NCI-H1694 treated with DMSO at 0.1 percent for 48 hours (cell line): ENCODE measurements at regions not wholly inside any gene's neighbourhood (a gene's known extent, or its start where the extent isn't known, plus 50 kb on each side); places are given as distances from the start of the nearest gene placed in this dataset.
A peak's percentile ranks its signal among the peaks of the same experiment; 100 is the strongest.

ENCODE experiments used
- DNase-seq: peaks from one replicate; lab custom pipeline; 2025; lab: John Stamatoyannopoulos, UW

DNA sequence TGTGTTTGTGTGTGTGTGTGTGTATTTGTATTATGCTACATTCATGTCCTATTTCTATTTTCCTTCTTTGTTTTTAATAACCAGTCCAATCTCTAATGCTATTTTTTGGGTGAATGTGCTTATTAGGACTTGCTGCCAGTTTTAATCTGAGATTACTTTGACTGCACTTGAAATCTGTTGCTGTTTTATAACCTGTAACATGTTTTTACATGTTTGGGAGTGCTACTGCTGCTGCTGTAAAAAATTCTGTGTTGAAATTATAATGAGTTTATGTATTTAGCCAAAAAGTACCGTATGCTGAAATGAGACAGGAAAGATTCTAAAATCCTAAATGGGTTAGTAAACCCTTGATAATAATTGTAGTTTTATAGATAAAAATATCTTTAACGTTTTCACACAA is 104.7 kb upstream of the SSBP2 start:
- DNase-seq: peak; percentile 94

GRCh38 chr5:81854915-81855314 is 104.0 kb upstream of the SSBP2 start:
- peak; percentile 92 for DNase-seq

DNA sequence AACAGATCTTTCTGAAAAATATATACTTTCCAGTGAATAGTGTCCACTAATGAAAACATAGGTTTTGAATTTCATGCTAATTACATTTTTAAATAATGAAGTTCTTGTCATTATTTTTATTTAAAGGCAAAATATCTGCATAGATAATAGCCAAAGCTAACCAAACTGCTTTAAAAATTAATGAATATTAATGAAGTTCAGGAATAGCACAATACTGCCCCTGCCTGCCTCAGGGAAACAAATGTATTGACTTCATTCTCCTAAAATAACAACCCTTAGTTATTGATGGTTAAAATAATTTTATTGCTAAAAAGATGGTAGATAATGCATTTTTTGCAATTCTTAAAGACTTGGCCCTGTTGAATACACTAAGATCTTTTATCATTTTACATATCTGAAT is 103.6 kb upstream of the SSBP2 start:
- peak; percentile 72 for DNase-seq

GRCh38 chr5:81853030-81853357 is 102.1 kb upstream of the SSBP2 start:
- DNase-seq: no peak

- DNase-seq: peak; percentile 42
These were observed 101.6 kb upstream of the SSBP2 start for GRCh38 chr5:81852291-81853029.

DNA sequence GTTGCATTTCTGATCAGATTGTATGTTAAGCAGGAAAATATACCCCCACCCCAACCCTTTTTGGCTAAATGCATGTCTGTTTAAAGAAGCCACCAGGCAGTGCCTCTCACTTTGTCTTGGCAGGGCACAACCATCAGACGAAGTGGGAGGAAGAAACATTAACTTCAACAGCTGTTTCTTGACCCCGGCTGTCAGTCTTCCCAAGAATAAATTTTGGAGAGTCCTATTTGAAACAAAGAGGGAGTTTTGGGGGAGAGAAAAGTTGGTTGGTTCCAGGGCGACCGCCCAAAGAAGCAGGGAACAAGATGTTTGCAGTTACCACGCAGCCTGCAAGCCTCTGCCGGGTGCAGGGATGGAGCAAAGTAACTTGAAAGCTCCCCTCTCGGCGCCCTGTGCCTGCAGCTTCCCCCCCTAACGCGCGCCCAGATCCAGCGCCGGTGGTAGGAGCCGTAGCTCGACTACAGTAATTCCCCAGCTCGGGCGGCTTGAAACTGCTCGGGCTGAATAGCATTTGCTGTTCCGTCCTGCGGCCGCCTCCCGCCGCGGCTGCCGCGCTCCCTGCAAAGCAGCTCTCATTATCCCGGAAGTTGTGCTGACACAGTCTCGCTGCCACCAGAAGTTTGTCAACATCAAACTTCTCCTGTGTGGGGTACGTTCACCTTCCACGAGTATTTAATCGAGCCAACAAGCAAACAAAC is 100.7 kb upstream of the SSBP2 start:
- DNase-seq: peak; percentile 95

DNA sequence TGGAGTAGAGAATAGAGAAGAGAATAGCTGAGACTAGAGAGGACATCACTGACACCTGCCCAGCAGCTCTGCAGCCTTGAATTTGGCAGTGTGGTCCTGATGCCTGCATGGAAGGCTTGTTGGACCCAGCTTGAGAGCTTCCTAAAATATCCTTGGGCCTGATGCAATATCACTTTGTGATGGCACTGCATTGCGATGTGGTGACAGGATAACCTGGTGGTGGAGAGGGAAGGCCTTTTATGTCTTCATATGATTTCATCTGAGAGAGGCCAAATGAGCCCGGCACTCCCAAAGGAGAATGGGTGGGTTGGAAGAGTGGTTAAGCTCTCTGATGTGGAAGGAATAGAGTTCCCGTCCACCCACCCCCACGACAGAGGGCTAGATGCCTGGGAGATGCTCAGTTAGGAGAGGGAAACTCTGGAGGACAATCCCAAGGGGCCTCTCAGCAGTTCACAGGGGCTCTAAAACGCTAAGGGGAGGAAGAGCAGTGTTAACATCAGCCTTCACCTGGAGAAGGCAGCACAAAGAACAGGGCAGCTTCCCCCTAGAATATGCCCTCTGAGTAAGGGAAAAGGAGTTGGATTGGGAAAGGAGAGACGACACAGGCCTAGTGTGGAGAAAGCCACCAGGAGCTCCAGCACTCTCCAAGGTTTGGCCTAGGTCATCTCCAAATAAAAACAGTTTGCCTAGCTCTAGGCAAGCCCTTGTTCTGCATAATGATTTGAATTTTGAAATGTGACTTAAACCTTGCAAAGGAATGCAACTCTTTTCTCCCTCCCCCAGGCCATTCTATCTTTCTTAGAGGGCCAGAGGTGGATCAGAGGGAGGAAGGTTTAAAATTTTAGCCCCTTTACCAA is 99.8 kb upstream of the SSBP2 start:
- no peak for DNase-seq

DNA sequence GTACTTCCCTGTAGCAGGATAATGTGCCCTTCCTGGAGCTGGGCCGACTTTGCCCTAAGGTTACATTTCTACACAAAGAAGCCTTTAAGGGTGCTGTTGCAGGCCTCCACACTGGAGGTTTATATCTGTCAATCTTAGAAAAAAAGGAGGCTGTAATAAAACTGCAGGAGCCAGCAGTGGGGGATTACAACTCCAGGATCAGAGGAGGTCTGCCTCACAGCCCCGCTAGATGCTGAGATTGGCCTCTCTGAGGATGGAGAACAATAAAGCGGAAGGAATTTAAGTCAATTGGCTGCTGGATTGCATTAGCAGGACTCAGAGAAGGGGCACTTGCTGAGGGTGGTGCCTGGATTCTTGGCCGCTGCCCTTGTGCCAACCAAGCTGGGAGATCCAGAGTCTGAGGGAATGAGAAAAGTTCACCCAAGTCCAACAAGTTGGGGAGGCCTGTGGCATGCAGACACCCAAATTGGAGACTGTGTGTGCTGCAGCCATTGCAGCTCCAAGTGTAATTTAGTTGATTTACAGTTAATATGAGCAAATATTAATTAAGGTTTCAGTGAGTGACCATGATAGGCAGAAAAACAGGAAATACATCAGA is 99.0 kb upstream of the SSBP2 start:
- DNase-seq: no peak

DNA sequence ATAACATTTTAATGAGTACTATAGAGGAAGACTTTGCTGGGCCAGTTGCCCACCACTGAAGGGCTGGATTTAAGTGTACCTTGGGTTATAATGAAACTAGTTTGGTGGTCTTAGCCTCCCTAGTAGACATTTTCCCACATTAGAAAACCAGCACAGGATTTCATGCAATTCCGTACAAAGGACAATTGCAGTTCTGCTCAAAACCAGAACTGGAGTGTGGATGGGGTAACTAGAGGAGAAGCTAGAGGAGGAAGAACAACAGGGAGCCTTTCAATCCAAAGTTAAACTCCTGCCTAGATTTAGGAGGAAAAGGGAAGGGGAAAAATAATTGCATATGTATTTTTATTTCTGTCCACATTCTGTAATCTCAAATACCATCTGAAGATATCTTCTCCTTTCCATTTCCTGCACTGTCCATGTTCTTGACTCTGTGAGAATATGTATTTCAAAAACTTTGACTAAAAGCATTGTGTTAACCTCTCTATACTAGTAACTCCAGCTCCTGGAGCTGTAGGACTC is 97.5 kb upstream of the SSBP2 start:
- peak; percentile 9 for DNase-seq

DNA sequence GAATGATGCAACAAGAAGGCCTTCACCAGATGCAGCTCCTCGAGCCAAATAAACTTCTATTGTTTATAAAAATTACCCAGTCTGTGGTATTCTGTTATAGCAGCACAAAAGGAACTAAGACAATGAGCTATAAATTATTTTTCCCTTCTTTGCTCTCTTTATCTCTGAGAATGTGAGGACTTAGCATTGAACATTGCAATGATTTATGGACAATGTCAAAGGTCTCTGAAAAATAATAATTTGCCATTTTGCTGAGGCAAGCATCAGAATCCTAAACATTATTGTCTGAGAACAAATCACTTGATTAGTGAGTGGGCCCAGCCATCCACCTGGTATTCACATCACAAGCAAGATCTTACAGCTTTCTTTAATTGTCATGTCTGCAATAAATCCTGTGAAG is 95.4 kb upstream of the SSBP2 start:
- DNase-seq: no peak

GRCh38 chr5:81843845-81844244 is 92.9 kb upstream of the SSBP2 start:
- no peak for DNase-seq

GRCh38 chr5:81842795-81843398 is 92.0 kb upstream of the SSBP2 start:
- DNase-seq: no peak

DNA sequence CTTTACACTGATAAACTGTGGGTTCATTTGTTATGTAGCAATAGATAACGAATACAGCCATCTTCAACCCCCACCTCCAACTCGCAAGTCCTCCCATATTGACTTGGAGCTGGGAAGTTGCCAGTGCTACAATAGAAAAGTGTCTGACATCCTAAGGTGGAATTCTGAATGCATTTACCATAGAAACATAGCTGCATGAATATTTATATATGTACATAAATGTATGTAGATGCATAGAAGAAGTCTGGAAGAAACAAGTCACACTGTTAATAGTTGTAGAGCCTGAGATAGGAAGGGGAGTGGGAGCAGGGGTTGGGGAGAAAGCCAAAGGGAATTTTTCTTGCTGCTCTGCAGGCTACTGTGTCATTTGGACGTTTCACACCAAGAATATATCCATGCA is 88.1 kb upstream of the SSBP2 start:
- no peak for DNase-seq

- no peak for DNase-seq
These were observed 87.5 kb upstream of the SSBP2 start for GRCh38 chr5:81838307-81838906.

GRCh38 chr5:81837667-81838306 is 86.9 kb upstream of the SSBP2 start:
- DNase-seq: no peak

DNA sequence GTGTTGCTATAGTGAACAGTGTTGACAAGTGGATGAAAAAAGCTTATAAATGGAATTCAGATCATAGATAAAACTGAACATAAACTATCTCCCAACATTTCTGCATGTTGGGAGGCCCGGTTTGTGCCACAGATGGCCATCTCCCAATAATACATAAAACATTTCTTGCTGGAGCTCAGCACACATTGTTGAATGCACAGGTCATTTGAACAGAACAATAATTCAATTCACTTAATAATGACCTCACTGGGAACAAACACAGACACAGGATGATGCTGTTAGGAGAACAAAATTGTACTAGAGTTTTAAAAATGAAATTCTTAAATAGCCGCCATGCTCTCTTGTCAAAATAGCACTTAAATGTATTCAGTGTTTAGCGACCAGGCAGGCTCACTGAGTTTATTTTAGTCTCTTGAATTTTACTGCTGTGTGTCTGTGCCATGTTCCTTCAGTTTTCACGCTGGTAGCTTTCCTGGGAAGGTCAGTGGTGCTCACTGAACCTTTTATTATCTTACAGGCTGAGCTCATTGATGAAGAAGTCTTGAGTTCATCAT is 85.0 kb upstream of the SSBP2 start:
- DNase-seq: no peak

DNA sequence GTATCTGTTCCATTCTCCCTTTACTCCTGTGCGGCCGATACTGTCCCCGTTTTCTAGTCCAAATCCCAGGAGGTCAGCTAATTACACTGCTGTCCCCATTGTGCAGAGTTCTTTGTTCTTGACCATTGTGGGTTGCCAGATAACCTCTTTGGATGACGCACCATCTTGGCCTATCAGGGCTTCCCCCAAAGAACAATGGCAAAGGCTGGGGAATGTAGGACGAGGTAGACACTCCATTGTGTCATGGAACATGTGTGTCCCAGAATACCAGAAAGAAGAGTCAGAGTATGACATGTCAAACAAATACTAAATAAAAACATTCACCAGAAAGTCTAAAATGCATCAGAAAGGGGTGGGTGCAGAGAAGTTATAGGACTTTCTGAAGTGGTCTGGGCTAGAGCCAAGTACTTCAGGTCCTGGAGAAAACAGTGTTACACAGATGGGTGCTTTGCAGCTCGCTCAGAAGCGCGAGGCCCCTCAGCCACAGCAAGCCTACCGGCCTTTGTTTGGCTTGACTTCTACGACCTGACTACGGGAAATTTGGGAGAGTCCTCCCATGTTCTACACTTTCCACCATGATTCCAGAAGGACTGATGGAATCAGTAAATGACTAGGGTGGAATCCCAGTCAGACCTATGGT is 83.2 kb upstream of the SSBP2 start:
- no peak for DNase-seq

- no peak for DNase-seq
These were observed 79.7 kb upstream of the SSBP2 start for GRCh38 chr5:81830596-81830995.

- no peak for DNase-seq
These were observed 78.3 kb upstream of the SSBP2 start for GRCh38 chr5:81829242-81829641.

GRCh38 chr5:81827500-81827899 is 76.6 kb upstream of the SSBP2 start:
- DNase-seq: no peak
